WTC11 (cell line): ENCODE measurements at regions not wholly inside any gene's neighbourhood (a gene's known extent, or its start where the extent isn't known, plus 50 kb on each side); places are given as distances from the start of the nearest gene placed in this dataset.

ENCODE experiments used
- ATF6 ChIP-seq: sonication (generic); formaldehyde crosslinking; IDR thresholded peaks from 2 replicates; pipeline ENCODE4 v1.8.1; 2023; ENCODE audit warnings: mild to moderate bottlenecking, missing genetic modification reagents
- CTCF ChIP-seq: fragments of 200-600 bp; IDR thresholded peaks from 2 replicates; pipeline ENCODE4 v1.8.0; 2022; ENCODE audit warnings: antibody characterized with exemption
- EMX1 ChIP-seq: fragments of 250-450 bp; sonication (Bioruptor Pico); IDR thresholded peaks from 2 replicates; pipeline ENCODE4 v1.8.0; 2021; ENCODE audit warnings: mild to moderate bottlenecking
- FOXJ3 ChIP-seq: sonication (generic); formaldehyde crosslinking; IDR thresholded peaks from 2 replicates; pipeline ENCODE4 v1.9.0; 2021; ENCODE audit warnings: missing genetic modification reagents, mild to moderate bottlenecking, borderline replicate concordance
- HMGA2 ChIP-seq: fragments of 250-450 bp; sonication (Bioruptor Pico); IDR thresholded peaks from 2 replicates; pipeline ENCODE4 v1.4.0; 2021; ENCODE audit warnings: mild to moderate bottlenecking, moderate library complexity
- IRF1 ChIP-seq: sonication (generic); formaldehyde crosslinking; IDR thresholded peaks from 2 replicates; pipeline ENCODE4 v1.8.0; 2023; ENCODE audit warnings: missing genetic modification reagents
- JUN ChIP-seq: sonication (generic); formaldehyde crosslinking; IDR thresholded peaks from 2 replicates; pipeline ENCODE4 v1.8.0; 2023; ENCODE audit warnings: mild to moderate bottlenecking, missing genetic modification reagents
- MAX ChIP-seq: sonication (generic); formaldehyde crosslinking; IDR thresholded peaks from 2 replicates; pipeline ENCODE4 v1.8.0; 2022; ENCODE audit warnings: mild to moderate bottlenecking, missing genetic modification reagents
- NR2C2 ChIP-seq: sonication (generic); formaldehyde crosslinking; IDR thresholded peaks from 2 replicates; pipeline ENCODE4 v1.8.0; 2022; ENCODE audit warnings: mild to moderate bottlenecking, missing genetic modification reagents
- NR3C1 ChIP-seq: sonication (generic); formaldehyde crosslinking; conservative IDR thresholded peaks from 2 replicates; pipeline ENCODE4 v1.8.1; 2023; ENCODE audit warnings: low read depth, mild to moderate bottlenecking, missing genetic modification reagents
- PRDM15 ChIP-seq: sonication (generic); formaldehyde crosslinking; IDR thresholded peaks from 2 replicates; pipeline ENCODE4 v1.8.0; 2022; ENCODE audit warnings: missing genetic modification reagents
- RELA ChIP-seq: sonication (generic); formaldehyde crosslinking; IDR thresholded peaks from 2 replicates; pipeline ENCODE4 v1.8.1; 2022; ENCODE audit warnings: missing genetic modification reagents, mild to moderate bottlenecking, borderline replicate concordance
- ZBTB43 ChIP-seq: sonication (generic); formaldehyde crosslinking; IDR thresholded peaks from 2 replicates; pipeline ENCODE4 v1.8.1; 2023; ENCODE audit warnings: mild to moderate bottlenecking, missing genetic modification reagents

- TF ChIP-seq NR2C2 (CRISPR knock-in tag) (no peak), HMGA2 (CRISPR knock-in tag) (no peak), RELA (CRISPR knock-in tag) (no peak), JUN (CRISPR knock-in tag) (no peak), CTCF (no peak), MAX (no peak), FOXJ3 (CRISPR knock-in tag) (no peak), EMX1 (CRISPR knock-in tag) (no peak), ZBTB43 (CRISPR knock-in tag) (no peak), NR3C1 (no peak), IRF1 (CRISPR knock-in tag) (no peak), ATF6 (CRISPR knock-in tag) (no peak), PRDM15 (CRISPR knock-in tag) (no peak)
Observed at GRCh38 chr14:76617440-76617839, 143.8 kb upstream of the VASH1 start.
